ENCODE measurements at regions not wholly inside any gene's neighbourhood (a gene's known extent, or its start where the extent isn't known, plus 50 kb on each side); places are given as distances from the start of the nearest gene placed in this dataset.
"Not testable (repeated sequence)": the region's sequence is repeated elsewhere in the genome, so short reads cannot be mapped to it uniquely, and the experiment has no call there.

GRCh38 chr18:59800897-59801296 lies 98.9 kb upstream of the PMAIP1 start:
- DNase-seq (ENCODE audit: low spot score): no peak

GRCh38 chr18:59799383-59800015 lies 100.3 kb upstream of the PMAIP1 start:
- no peak for DNase-seq (ENCODE audit: low spot score)

GRCh38 chr18:59795882-59796281 lies 98.7 kb upstream of the CCBE1 start:
- DNase-seq (ENCODE audit: low spot score): no peak

- no peak for DNase-seq (ENCODE audit: low spot score)
These were observed 95.1 kb upstream of the CCBE1 start for GRCh38 chr18:59792353-59792752.

GRCh38 chr18:59790346-59790936 lies 93.2 kb upstream of the CCBE1 start:
- not testable (repeated sequence) for DNase-seq (ENCODE audit: low spot score)

GRCh38 chr18:59788791-59789106 lies 91.5 kb upstream of the CCBE1 start:
- no peak for DNase-seq (ENCODE audit: low spot score)

GRCh38 chr18:59787998-59788790 lies 91.0 kb upstream of the CCBE1 start:
- DNase-seq (ENCODE audit: low spot score): peak; percentile 56

GRCh38 chr18:59784694-59785093 lies 87.5 kb upstream of the CCBE1 start:
- no peak for DNase-seq (ENCODE audit: low spot score)

GRCh38 chr18:59783138-59783537 lies 85.9 kb upstream of the CCBE1 start:
- DNase-seq (ENCODE audit: low spot score): peak; percentile 46

- no peak for DNase-seq (ENCODE audit: low spot score)
These were observed 82.8 kb upstream of the CCBE1 start for GRCh38 chr18:59779979-59780378.

GRCh38 chr18:59778434-59778833 lies 81.2 kb upstream of the CCBE1 start:
- DNase-seq (ENCODE audit: low spot score): no peak

GRCh38 chr18:59777636-59778035 lies 80.4 kb upstream of the CCBE1 start:
- no peak for DNase-seq (ENCODE audit: low spot score)

GRCh38 chr18:59769129-59769865 lies 72.1 kb upstream of the CCBE1 start:
- DNase-seq (ENCODE audit: low spot score): no peak

GRCh38 chr18:59768409-59768808 lies 71.2 kb upstream of the CCBE1 start:
- no peak for DNase-seq (ENCODE audit: low spot score)

GRCh38 chr18:59767732-59768131 lies 70.5 kb upstream of the CCBE1 start:
- DNase-seq (ENCODE audit: low spot score): no peak

- no peak for DNase-seq (ENCODE audit: low spot score)
These were observed 68.1 kb upstream of the CCBE1 start for GRCh38 chr18:59765343-59765742.

GRCh38 chr18:59764281-59764680 lies 67.1 kb upstream of the CCBE1 start:
- DNase-seq (ENCODE audit: low spot score): no peak

- DNase-seq (ENCODE audit: low spot score): no peak
These were observed 66.4 kb upstream of the CCBE1 start for GRCh38 chr18:59763541-59764136.

- no peak for DNase-seq (ENCODE audit: low spot score)
These were observed 63.7 kb upstream of the CCBE1 start for GRCh38 chr18:59760619-59761600.

GRCh38 chr18:59760212-59760611 lies 63.0 kb upstream of the CCBE1 start:
- no peak for DNase-seq (ENCODE audit: low spot score)

GRCh38 chr18:59758837-59759236 lies 61.6 kb upstream of the CCBE1 start:
- no peak for DNase-seq (ENCODE audit: low spot score)
